PC-3 (cell line): ENCODE measurements at regions not wholly inside any gene's neighbourhood (a gene's known extent, or its start where the extent isn't known, plus 50 kb on each side); places are given as distances from the start of the nearest gene placed in this dataset.

ENCODE experiments used
- CTCF ChIP-seq: fragments of 300-600 bp; sonication (generic); conservative IDR thresholded peaks from 2 replicates; pipeline ENCODE4 v1.5.1; 2017; ENCODE audit warnings: antibody characterized with exemption, low read depth, mild to moderate bottlenecking, low read length
- EZH2 ChIP-seq: fragments of 300-600 bp; sonication (generic); IDR thresholded peaks from one replicate; pipeline ENCODE4 v1.6.1; 2017; ENCODE audit warnings: antibody characterized with exemption, mild to moderate bottlenecking, low read length; ENCODE audit not compliant: unreplicated experiment
- EZH2phosphoT487 ChIP-seq: fragments of 300-600 bp; sonication (generic); IDR thresholded peaks from 2 replicates; pipeline ENCODE4 v1.6.1; 2018; ENCODE audit warnings: mild to moderate bottlenecking, antibody characterized with exemption, low read length, borderline replicate concordance

GRCh38 chr5:62133426-62133825, 172.6 kb upstream of the KIF2A start:
- TF ChIP-seq CTCF (no peak), EZH2 (no peak), EZH2phosphoT487 (no peak)
